ENCODE measurements at regions not wholly inside any gene's neighbourhood (a gene's known extent, or its start where the extent isn't known, plus 50 kb on each side); places are given as distances from the start of the nearest gene placed in this dataset.

DNA sequence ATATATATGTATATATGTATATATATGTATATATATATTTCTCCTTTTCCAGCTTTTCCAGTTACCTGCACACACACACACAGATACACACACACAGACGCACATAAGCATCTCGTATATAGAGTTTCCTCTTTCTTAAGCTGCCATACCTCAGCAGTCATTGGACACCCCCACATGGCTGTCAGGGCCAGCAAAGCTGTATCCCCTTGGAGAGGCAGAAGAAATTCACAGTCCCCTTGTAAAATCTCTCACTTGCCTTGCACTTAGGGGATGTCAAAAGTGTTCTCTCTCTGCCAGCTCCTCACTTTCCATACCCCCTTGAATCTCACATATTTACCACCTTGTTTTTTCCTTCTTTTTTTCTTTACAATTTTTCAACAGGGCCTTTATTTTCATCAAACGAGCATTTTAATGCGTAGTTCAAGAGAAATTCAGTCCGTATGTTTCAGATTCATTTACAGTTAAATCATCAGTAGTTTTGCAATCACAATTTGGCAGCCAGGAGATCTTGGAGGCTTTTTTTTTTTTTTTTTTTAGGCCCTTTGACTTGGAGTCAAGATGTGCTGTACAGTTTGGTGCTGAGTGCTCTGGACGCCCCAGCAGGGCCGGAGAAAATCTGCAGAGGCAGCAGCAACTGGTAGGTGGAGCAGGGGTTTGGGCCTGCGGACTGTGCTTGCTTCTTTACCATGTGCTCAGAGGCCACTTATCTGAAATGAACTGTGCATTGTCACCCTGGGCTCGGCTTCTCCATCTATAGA is 244.9 kb upstream of the KLF4 start:
- no peak for DNase-seq (ENCODE audit: low read depth in 4 of 4, low spot score in 2 of 4)

DNA sequence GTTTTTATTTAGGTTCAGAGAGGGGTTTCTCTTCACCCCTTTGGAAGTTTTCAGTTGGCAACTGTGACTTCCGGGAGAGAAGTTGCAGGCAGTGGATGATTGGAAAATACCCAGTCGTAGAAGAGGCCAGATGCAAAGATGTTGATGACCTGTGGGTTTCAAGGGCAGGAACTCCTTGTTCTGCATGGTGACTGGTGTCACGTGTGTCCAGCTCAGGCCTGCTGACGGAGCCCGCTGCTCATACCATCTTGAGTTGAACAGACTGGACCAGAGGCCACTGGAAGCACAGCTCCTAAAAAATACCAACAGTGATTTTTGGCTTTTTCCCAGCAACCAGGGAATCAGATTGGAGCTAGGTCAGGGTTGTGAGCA is 243.9 kb upstream of the KLF4 start:
- no peak for DNase-seq (ENCODE audit: low read depth in 4 of 4, low spot score in 2 of 4)

DNA sequence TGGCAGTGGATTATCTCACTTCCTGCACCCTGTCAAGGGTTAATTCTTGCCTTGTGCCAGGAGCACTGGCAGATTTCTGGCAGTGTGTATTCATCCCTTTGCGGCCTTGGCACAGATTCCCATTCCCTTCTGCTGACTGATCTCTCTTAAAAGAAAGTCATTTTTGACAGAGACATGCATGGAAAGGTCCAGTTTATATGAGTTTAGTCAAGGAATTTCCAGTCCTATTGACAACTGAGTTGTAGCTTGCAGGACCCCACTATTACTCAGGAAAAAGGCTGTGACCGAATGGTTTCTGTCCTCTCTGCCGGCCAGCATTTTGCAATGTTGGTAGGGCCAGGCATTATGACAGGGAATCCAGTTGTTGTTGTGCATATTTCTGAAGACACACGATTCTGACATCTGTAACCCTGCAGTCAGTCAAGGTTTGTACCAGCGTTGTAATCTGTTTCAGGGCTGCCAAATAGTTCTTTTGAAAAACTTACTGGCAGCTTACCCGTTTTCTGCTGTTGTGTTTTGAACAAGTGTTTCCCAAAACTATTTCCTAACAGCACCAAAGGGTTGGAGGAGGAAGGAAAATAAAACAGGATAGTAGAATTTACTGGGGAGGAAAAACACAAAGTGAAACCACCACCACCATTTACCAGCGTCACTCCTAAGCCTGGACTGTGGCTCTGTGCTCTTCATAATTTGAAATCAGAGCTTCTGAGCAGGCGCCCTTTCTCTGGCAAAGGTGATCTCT is 243.4 kb upstream of the KLF4 start:
- DNase-seq (ENCODE audit: low read depth in 4 of 4, low spot score in 2 of 4) = no peak

DNA sequence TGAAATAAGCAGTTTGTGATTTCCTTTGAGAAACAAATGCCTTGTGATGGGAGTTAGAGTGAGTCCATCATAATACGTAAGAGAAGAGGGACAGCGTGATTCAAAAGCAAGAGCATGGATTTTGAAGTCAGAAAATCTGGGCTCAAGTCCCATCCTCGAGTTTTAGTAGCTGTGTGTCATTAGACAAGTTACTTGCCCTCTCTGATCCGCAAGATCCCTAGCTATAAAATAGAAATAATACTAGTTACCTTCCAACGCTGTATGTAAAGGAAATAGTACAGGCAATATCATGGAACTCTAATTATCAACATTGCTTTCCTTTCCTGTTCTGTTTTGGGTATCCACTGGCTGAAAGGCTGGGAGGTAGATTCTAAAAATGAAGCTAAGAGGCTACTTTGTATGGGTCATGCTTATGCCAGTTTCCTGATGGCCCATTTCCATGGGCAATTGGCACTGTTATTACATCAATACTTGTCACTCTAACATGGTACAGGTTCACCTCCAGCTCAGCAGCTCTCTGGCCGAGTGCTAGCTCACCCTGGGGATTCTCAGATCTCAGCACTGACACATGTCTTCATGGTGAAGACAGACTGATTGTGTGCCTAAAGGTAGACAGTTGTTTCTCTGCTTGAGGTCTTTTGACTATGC is 241.7 kb upstream of the KLF4 start:
- DNase-seq (ENCODE audit: low read depth in 4 of 4, low spot score in 2 of 4) = no peak

DNA sequence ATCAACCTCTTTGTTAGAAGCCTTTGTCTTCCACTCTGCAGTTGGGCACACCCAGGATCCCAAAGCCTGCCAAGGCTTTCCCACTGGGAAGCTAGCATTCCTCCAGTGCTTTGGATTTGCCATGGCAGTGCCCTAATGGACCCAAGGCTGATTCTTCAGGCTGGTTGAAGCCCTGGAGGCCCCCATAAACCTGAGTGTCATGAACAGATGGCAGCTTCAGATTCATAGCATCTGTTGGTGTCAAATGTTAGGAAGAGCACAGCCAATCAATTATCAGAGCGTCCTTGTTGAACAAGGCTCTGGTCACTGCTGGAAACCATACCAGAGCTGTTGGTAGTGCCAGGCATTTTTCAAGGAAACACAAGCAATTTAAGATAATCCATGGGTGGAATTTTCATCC is 241.1 kb upstream of the KLF4 start:
- DNase-seq (ENCODE audit: low read depth in 4 of 4, low spot score in 2 of 4) = no peak

DNA sequence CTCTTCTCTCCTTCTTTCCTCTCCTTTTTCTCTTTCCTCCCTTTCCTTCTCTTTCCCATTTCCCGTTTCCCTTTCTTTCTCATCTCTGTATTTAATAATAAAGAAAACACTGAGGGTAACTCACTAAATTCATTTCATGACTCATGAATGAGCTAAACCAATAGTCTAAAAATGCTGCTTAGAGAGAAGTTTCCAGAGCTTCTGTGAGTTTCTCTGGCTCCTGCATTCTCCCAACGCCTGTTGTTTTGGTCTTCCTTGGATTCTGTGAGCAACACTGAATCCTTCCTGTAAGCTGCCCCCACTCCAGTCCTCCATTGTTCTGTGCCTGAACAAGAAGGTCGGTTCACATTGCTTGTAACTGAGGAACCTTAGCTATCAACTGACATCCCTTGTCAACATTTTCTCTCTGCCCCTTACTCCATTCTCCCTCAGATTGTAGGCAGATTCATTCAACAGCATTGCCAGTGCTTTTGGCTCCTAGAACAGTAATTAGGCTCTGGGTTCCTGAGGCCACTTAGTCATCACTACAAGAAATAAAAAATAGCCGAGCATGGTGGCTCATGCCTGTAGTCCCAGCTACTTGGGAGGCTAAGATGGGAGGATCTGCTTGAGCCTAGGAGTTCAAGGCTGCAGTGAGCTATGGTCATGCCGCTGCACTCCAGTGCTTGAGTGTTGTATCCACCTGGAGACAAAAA is 237.7 kb upstream of the KLF4 start:
- no peak for DNase-seq (ENCODE audit: low read depth in 4 of 4, low spot score in 2 of 4)

DNA sequence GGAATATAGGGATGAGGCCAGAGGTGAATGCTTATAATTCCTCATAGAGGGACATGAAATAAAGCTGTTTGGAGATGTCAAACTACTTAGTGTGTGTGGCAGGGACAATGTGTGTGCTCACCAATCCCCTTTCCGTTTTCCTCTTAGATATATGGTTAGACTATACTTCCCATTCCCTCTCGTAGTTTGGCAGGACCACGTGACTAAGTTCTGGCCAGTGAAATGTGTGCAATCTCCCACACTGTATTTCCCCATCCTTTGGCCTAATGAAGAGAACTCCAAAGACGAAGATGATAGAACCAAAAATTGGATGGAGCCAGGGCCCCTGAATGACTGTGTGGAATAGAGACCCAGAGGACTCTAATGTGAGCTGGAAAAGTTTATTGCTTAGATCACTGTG is 233.4 kb upstream of the KLF4 start:
- no peak for DNase-seq (ENCODE audit: low read depth in 4 of 4, low spot score in 2 of 4)

DNA sequence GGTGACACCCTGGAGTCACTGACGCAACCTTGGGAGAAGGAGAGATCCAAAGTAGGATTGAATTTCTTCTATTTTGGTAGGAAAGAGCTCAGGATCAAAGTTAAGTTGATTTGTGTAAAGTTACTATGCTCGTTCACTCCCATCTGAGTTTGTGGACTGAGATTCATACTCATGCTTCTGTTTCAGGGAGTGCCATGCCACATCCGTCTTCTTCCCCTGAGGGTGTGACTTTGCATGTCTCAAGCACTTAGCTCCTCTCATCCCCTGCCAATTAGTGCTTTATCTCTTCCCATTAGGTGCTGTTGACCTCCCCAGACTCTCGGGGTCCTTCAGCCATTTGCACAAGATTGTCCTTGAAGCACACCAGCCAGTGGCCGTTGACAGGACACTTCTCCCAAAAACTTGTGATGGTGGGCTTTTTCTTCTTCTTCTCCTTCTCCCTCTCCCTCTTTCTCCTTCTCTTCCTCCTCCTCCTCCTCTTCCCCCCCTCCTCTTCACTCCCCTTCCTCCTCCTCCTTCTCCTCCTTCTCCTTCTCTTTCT is 232.2 kb upstream of the KLF4 start:
- DNase-seq (ENCODE audit: low read depth in 4 of 4, low spot score in 2 of 4) = no peak

DNA sequence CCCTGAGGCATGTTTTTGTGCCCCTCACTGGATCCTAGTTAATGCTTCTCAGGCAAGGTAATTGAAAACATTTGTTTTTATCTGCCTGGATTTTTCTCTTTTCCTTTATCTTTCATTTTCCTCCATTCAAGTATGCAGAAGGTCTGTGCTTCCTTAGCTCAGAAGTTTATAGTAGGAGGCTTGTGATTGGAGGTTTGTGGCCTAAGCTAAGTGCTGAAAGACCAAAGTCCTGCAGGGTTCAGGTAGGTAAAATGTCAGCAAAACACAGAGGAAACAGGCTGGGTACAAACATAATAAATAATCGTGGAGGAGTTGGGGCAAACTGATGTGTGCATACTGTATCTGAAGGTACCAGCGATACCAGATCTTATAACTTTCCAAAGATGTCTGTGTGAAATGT is 230.9 kb upstream of the KLF4 start:
- DNase-seq (ENCODE audit: low read depth in 4 of 4, low spot score in 2 of 4) = no peak

DNA sequence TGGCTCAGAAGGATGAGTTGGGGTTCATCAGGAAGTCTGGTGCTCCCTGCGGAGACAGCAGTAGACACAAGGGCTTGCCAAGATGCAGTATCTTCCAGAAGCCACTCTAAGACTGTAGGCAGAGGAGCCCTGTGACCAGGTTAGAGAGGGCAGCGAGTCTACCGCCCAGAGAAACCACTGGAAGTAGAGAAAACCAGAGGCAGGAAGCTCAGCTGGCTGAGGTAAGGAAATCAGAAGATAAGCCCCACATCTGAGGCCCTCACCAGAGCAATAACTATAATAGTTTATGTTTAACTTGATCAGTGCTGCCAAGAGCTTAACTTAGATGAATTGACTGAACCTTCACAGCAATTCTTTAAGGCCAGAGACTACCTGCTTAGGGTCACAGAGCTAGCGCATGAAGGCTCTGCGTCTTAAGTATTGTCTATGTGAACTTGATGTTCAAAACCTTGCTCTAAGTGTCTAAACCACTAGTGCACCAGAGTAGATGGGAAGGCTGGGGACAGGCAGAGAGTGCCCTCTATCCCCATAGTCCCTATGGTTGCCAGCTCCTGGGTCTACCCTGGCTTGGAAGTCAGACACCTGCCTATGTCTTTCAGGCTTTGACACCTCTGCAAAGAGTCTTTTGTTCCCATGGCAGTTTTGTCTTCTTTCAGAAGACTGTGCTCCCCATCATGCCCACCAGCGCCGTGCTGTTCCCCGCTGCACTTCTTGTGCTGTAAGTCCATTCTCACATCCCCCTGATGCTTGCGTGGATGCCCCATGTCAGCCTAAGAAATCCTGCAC is 228.2 kb upstream of the KLF4 start:
- no peak for DNase-seq (ENCODE audit: low read depth in 4 of 4, low spot score in 2 of 4)

DNA sequence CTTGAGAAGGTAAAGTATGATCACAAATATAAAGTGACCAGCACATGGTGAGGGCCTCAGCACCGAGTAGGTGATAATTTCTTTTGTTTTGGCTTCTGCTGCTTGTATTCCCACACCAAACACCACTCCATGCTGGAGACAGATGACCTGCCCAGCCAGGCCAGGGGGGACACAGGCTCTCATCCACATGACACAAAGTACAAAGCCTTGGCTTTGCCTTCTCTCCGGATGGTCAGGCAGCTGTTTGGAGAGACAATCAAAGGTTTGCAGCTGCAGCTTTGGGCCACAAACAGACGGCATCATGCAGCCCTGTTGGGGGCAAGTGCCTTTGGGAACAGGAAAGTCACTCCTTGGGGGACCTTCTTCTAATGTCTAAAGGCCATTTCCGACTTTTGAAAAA is 226.2 kb upstream of the KLF4 start:
- no peak for DNase-seq (ENCODE audit: low read depth in 4 of 4, low spot score in 2 of 4)

DNA sequence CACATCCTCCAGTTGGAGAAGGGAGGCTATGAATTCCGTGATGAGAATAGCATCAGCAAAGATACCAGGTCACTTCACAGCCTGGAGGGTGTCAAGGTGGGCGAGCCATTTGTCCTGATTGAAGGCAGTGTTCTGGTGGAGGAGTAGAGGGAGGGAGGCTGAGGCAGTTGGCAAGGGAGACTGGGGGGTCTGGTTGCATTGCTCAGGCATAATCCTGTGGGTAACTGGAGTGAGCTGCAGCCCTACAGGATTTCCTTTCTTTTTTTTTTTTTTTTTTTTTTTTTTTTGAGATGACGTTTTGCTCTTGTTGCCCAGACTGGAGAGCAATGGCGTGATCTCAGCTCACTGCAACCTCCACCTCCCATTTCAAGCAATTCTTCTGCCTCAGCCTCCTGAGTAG is 223.9 kb upstream of the KLF4 start:
- DNase-seq (ENCODE audit: low read depth in 4 of 4, low spot score in 2 of 4) = no peak

DNA sequence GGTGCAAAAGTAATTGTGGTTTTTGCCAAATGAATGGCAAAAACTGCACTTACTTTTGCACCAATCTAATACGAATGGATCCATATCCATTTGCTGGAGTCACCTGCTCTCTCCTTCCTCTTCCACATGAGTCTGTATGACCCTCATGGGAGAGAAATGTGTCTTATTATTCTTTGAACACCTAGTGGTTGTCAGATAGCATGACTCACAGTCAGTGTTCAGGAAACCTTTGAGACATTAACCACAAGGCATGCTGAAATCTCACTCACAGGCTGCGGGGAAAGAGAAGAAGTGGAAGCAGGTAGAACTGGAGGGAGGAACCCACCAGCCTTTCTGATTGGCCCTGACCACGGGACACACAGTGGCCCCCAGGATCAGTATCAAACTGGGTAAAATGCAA is 222.8 kb upstream of the KLF4 start:
- no peak for DNase-seq (ENCODE audit: low read depth in 4 of 4, low spot score in 2 of 4)

DNA sequence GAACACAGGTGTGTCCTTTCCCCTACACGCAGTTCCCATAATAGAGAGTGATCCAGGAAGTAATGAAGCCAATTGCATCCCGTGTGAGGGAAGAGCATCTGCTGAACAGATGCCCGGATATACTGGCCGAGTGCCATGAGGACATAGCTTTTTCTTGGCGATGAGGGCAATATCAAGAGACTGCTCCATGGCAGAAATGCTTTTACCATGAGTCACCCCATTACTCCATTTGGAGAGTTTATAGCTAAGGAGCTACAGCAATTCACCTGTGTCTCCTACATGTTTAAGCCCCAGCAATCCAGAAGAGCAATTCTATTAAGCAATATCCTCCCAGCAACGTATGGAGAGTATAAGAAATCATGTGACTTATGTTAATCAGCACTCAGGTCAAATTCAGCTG is 222.0 kb upstream of the KLF4 start:
- DNase-seq (ENCODE audit: low read depth in 4 of 4, low spot score in 2 of 4) = no peak

DNA sequence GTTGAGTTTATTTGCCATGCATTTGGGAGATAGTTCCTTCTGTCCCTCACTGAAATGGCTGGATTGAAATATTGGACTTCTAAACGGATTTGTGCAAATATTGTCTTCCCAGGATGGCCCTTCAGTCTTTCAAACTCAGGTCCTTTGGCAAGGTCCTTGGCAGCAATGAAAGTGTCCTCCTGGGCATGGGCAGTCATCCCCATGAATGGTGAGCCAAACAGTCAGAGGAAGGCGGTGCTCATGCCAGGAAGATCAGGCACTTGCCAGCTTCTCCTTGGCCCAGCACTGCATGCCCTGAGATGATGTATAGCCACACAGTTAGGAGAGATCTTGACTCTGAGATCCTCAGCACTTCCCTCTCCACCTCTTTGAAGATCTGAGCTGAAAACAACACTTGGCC is 221.4 kb upstream of the KLF4 start:
- DNase-seq (ENCODE audit: low read depth in 4 of 4, low spot score in 2 of 4) = no peak

DNA sequence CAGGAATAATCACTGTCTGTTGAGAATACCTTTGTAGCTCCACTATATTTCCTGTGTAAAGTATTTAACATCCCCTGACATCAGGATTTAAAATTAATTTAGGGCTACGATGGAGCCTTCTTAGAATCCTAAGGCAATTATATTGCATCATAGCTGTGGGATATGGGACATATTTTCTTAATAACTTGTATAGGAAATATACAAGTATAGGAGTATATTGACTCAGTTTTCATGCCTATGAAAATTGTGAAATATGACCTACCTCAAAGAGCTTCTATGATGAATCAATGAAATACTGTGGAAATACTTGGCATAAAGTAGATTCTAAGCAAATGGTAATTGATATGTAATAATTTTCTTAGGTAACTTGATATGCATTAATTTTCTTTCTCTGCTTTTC is 221.0 kb upstream of the KLF4 start:
- DNase-seq (ENCODE audit: low read depth in 4 of 4, low spot score in 2 of 4) = no peak

DNA sequence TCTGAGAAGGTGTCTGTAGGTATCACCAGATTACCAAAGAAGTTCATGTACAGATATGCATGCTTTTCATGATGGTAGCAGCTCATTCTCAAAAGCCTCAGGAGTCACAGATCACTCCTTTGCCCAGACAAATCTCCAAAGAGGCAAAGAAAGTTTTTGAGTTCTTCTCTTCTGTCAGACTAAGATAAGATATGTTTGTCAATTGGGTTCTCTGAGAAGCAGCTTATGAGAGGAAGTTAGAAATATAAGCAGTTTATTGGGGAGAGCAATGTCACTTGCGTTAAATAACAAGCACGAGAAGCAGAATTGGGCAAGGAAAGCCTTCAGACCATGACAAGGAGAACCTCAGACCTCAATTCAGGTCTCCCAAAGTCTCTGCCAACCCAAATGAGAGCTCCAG is 219.2 kb upstream of the KLF4 start:
- no peak for DNase-seq (ENCODE audit: low read depth in 4 of 4, low spot score in 2 of 4)

DNA sequence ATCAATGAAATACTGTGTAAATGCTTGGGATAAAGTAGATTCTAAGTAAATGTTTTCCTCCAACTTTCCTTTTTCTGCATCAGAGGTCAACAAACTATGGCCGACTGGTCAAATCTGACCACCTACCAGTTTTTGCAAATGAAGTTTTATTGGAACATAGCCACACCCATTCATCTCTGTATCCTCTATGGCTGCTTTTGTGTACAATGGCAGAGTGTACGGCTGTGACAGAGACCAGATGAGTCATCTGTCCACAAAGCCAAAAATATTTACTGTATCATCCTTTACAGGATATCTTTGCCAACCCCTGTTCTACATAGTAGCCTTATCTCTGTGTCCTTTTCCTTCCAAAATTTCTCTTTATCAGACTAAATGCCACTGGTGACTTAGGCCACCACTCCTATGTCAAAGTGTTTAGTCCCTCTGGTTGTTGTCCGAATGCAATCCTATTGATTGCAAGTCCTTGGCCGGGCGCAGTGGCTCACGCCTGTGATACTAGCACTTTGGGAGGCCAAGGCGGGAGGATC is 218.4 kb upstream of the KLF4 start:
- DNase-seq (ENCODE audit: low read depth in 4 of 4, low spot score in 2 of 4) = no peak

DNA sequence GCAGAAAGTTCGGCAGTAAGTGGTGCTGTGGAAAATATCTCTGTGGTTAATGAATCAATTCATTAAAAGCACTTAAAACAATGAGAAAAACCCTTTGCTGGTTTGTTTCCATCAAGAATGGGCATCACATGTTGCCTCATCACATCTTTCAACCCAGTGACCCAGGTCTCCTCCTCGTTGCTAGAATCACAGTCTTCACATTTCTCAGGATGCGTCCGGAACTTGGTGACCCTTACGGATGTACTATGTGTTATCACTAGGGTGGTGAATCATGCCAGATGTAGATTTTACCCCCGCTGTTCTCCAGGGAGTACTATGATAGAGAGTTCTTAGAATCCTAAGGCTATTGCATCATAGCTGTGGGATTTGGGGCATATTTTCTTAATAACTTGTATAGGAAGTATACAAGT is 217.9 kb upstream of the KLF4 start:
- DNase-seq (ENCODE audit: low read depth in 4 of 4, low spot score in 2 of 4) = no peak

Measured in left renal cortex interstitium (tissue), 4 donors.